ENCODE measurements at regions not wholly inside any gene's neighbourhood (a gene's known extent, or its start where the extent isn't known, plus 50 kb on each side); places are given as distances from the start of the nearest gene placed in this dataset.

DNA sequence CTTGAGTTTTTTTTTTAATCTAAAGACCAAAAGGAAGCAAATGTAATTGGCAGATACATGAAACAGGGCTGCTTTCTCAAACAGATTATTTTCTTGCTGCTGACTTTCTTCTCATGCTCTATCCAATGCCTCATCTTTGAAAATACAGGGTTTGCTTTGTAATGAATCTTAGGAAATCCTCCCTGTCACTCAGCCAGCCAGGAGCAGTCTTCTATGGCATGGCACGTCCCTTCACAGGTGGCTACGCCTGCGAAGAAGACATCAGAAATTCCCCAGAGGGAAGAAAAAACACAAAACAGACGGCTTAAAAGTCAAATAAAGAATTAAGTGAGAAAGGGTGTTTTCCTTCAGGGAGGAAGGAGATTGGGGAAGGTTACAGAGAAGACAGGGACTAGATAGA, 242.5 kb downstream of the IGSF11 start:
- TF ChIP-seq GATA2 (IDR thresholded peaks at IDR 0.05; ENCODE audit: low read depth, low read length) (no peak), GATA3 (IDR thresholded peaks at IDR 0.05; ENCODE audit: low read depth, low read length) (no peak)
